Endothelial cell of hepatic sinusoid (primary cell): ENCODE measurements at regions not wholly inside any gene's neighbourhood (a gene's known extent, or its start where the extent isn't known, plus 50 kb on each side); places are given as distances from the start of the nearest gene placed in this dataset.

ENCODE experiments used
- in situ Hi-C: cut with HindIII; loops from 2 replicates; pipeline ENCODE4 v1.10.0; 2017; ENCODE audit warnings: low sequenced_read_pairs

- in situ Hi-C loops: no loop called here
These were observed 168.5 kb upstream of the GAS1 start for GRCh38 chr9:87115785-87116184.

GRCh38 chr9:87116492-87116891 lies 169.2 kb upstream of the GAS1 start:
- in situ Hi-C loops: no loop called here

GRCh38 chr9:87118594-87118993 lies 171.3 kb upstream of the GAS1 start:
- in situ Hi-C loops: no loop called here

GRCh38 chr9:87119328-87119881 lies 172.1 kb upstream of the GAS1 start:
- in situ Hi-C loops: no loop called here

- in situ Hi-C loops: no loop called here
These were observed 173.3 kb upstream of the GAS1 start for GRCh38 chr9:87120610-87121009.

- in situ Hi-C loops: no loop called here
These were observed 175.8 kb upstream of the GAS1 start for GRCh38 chr9:87122947-87123685.

GRCh38 chr9:87123830-87124229 lies 176.5 kb upstream of the GAS1 start:
- in situ Hi-C loops: no loop called here

- in situ Hi-C loops: no loop called here
These were observed 178.5 kb upstream of the GAS1 start for GRCh38 chr9:87125819-87126218.

GRCh38 chr9:87127543-87127942 lies 180.2 kb upstream of the GAS1 start:
- in situ Hi-C loops: no loop called here

GRCh38 chr9:87127978-87128614 lies 180.8 kb upstream of the GAS1 start:
- in situ Hi-C loops: no loop called here

GRCh38 chr9:87128844-87129493 lies 181.7 kb upstream of the GAS1 start:
- in situ Hi-C loops: no loop called here

- in situ Hi-C loops: no loop called here
These were observed 187.8 kb upstream of the GAS1 start for GRCh38 chr9:87135074-87135473.

GRCh38 chr9:87137718-87138117 lies 190.4 kb upstream of the GAS1 start:
- in situ Hi-C loops: no loop called here

- in situ Hi-C loops: no loop called here
These were observed 191.1 kb upstream of the GAS1 start for GRCh38 chr9:87138128-87139040.

- in situ Hi-C loops: no loop called here
These were observed 191.9 kb upstream of the GAS1 start for GRCh38 chr9:87139099-87139730.

- in situ Hi-C loops: no loop called here
These were observed 192.8 kb upstream of the GAS1 start for GRCh38 chr9:87140142-87140541.

- in situ Hi-C loops: no loop called here
These were observed 193.4 kb upstream of the GAS1 start for GRCh38 chr9:87140605-87141109.

- in situ Hi-C loops: no loop called here
These were observed 193.8 kb upstream of the GAS1 start for GRCh38 chr9:87141124-87141523.

GRCh38 chr9:87146933-87147332 lies 199.6 kb upstream of the GAS1 start:
- in situ Hi-C loops: no loop called here

- in situ Hi-C loops: no loop called here
These were observed 200.5 kb upstream of the GAS1 start for GRCh38 chr9:87147839-87148238.
